Effector memory CD4-positive, alpha-beta T cell (primary cell): ENCODE measurements at regions not wholly inside any gene's neighbourhood (a gene's known extent, or its start where the extent isn't known, plus 50 kb on each side); places are given as distances from the start of the nearest gene placed in this dataset.
"Not testable (repeated sequence)": the region's sequence is repeated elsewhere in the genome, so short reads cannot be mapped to it uniquely, and the experiment has no call there.

Experiments used
- DNase-seq, 3 donors: peaks; one replicate each; pipeline ENCODE4 v3.0.0-alpha.2; 2020
- H3K27ac ChIP-seq: 2 replicates; pipeline ENCODE4 v1.7.0; 2013; ENCODE audit warnings: mild to moderate bottlenecking, low read length, moderate library complexity; ENCODE audit not compliant: insufficient read depth, poor library complexity, severe bottlenecking
- H3K27me3 ChIP-seq: replicated peaks from 2 replicates; pipeline ENCODE4 v1.7.0; 2013; ENCODE audit warnings: mild to moderate bottlenecking, low read length; ENCODE audit not compliant: insufficient read depth, control insufficient read depth, poor library complexity, severe bottlenecking
- H3K36me3 ChIP-seq: 2 replicates; pipeline ENCODE4 v1.7.0; 2013; ENCODE audit warnings: mild to moderate bottlenecking, low read length, moderate library complexity; ENCODE audit not compliant: control insufficient read depth, insufficient read depth
- H3K4me1 ChIP-seq: 2 replicates; pipeline ENCODE4 v1.7.0; 2013; ENCODE audit warnings: low read length, mild to moderate bottlenecking; ENCODE audit not compliant: control insufficient read depth, insufficient read depth, poor library complexity, severe bottlenecking
- H3K4me3 ChIP-seq: 2 replicates; pipeline ENCODE4 v1.7.0; 2013; ENCODE audit warnings: low read length, low read depth, mild to moderate bottlenecking; ENCODE audit not compliant: insufficient read depth, poor library complexity, severe bottlenecking
- H3K9me3 ChIP-seq: 2 replicates; pipeline ENCODE4 v1.7.0; 2013; ENCODE audit warnings: mild to moderate bottlenecking, low read length, moderate library complexity; ENCODE audit not compliant: control insufficient read depth

DNA sequence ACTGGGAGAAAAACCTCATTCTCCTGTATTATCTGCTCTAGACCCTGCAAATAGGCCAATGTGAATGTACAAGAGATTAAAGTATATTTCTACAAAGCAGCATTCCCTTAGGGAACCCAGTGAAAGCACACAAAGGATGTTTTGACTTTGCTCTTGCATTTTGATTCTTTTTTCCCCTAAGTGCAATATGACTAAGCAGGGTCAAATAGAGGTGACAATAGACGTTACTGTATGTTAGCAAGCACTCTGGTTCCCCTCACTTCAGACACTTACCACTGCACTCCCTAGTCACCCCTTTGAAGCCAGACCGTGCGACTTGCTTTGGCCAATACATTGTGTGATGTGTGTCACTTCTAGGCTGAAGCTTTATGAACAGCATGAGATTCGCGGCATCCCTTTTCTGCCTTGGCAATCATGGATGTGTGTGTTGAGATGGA is 209.7 kb downstream of the RHOU start:
- Histone ChIP-seq H3K27me3 (no peaks in the 10 kb centered on the region), H3K9me3 (no peaks in the 10 kb centered on the region), H3K36me3 (no peaks in the 10 kb centered on the region), H3K27ac (no peak overlapping the region), H3K4me1 (no peaks in the 10 kb centered on the region), H3K4me3 (no peak overlapping the region)
- no peak for DNase-seq

DNA sequence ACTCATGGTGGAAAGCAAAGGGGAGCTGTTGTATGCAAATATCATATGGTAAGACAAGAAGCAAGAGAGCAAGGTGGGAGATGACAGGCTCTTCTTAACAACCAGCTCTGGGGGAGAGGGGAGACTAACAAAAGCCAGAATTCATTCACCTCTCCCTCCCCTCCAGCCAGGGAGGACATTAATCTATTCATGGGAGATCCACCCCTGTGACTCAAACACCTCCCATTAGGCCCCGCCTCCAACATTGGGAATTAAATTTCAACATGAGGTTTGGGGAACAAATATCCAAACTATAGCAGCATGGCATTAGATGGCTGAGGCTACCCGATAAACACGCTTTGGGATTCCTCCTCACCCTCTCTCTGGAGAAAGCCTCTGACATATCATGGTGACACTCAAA is 210.6 kb downstream of the RHOU start:
- no peaks in the 10 kb centered on the region for H3K4me1 ChIP-seq
- no peak overlapping the region for H3K27ac ChIP-seq
- H3K36me3 ChIP-seq = no peaks in the 10 kb centered on the region
- no peaks in the 10 kb centered on the region for H3K9me3 ChIP-seq
- H3K4me3 ChIP-seq = no peak overlapping the region
- DNase-seq = no peak
- no peaks in the 10 kb centered on the region for H3K27me3 ChIP-seq

- not testable (repeated sequence) for H3K36me3 ChIP-seq, H3K9me3 ChIP-seq, H3K27me3 ChIP-seq, H3K27ac ChIP-seq, H3K4me3 ChIP-seq, DNase-seq, H3K4me1 ChIP-seq
These were observed 214.3 kb downstream of the RHOU start for GRCh38 chr1:228949617-228950016.

GRCh38 chr1:228953207-228953606 is 217.9 kb downstream of the RHOU start:
- H3K27ac ChIP-seq = no peak overlapping the region
- no peaks in the 10 kb centered on the region for H3K27me3 ChIP-seq
- H3K36me3 ChIP-seq = no peaks in the 10 kb centered on the region
- H3K9me3 ChIP-seq = no peaks in the 10 kb centered on the region
- H3K4me1 ChIP-seq = no peaks in the 10 kb centered on the region
- H3K4me3 ChIP-seq = no peak overlapping the region
- no peak for DNase-seq

DNA sequence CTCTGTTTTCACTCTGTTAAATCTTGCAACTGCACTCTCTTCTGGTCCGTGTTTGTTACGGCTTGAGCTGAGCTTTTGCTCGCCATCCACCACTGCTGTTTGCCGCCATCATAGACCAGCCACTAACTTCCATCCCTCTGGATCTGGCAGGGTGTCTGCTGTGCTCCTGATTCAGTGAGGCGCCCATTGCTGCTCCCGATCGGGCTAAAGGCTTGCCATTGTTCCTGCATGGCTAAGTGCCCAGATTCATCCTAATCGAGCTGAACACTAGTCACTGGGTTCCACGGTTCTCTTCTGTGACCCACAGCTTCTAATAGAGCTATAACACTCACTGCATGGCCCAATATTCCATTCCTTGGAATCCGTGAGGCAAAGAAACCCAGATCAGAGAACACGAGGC is 218.5 kb downstream of the RHOU start:
- H3K27me3 ChIP-seq, H3K4me3 ChIP-seq, H3K36me3 ChIP-seq, H3K27ac ChIP-seq, H3K4me1 ChIP-seq, DNase-seq, H3K9me3 ChIP-seq: not testable (repeated sequence)

DNA sequence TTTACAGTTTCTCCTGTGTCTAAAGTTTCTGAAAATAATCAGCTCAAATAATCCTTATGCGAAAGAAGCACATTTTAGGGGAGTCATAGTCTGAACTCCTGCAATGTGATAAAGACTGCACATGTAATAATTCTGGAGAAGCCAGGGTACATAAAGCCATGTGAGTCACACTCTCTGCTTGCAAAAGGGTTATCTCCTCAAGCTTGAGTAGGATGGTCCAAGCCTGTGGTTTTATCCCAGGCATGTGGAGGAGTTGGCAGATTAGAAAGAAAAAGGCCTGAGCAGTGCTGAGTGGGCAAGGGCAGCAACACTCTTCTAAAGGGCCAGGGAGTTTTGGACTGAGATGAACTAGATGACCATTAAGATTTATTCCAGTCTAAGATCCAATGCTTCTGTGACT is 220.4 kb downstream of the RHOU start:
- Histone ChIP-seq H3K4me3 (no peak overlapping the region), H3K36me3 (no peaks in the 10 kb centered on the region), H3K27me3 (no peaks in the 10 kb centered on the region), H3K4me1 (no peaks in the 10 kb centered on the region), H3K27ac (no peak overlapping the region), H3K9me3 (no peaks in the 10 kb centered on the region)
- DNase-seq = no peak

- Histone ChIP-seq H3K4me1 (no peaks in the 10 kb centered on the region), H3K36me3 (no peaks in the 10 kb centered on the region), H3K27me3 (no peaks in the 10 kb centered on the region), H3K4me3 (no peak overlapping the region), H3K9me3 (no peaks in the 10 kb centered on the region), H3K27ac (no peak overlapping the region)
- DNase-seq = no peak
These were observed 221.6 kb downstream of the RHOU start for GRCh38 chr1:228956864-228957263.

DNA sequence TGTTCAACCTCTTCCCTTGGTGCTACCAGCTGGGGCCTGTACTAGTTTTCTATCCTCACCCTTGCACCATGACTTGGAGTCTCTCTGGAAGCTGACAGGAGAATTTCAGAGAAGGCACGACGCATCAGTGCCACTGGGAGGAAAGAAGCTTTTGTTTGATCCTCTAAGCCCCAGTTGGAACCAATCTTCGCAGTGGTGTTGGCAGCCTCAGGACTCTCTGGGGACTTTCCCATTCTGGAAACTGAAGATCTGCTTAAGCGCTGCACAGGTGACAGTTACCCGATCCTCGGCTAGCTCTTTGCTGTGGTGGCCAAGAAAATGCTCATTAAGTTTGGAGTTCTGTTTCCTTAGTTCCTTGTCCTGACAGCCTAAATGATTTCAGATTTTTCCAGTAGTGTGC is 222.3 kb downstream of the RHOU start:
- Histone ChIP-seq H3K4me1 (no peaks in the 10 kb centered on the region), H3K9me3 (no peaks in the 10 kb centered on the region), H3K4me3 (no peak overlapping the region), H3K27me3 (no peaks in the 10 kb centered on the region), H3K27ac (no peak overlapping the region), H3K36me3 (no peaks in the 10 kb centered on the region)
- DNase-seq = no peak

DNA sequence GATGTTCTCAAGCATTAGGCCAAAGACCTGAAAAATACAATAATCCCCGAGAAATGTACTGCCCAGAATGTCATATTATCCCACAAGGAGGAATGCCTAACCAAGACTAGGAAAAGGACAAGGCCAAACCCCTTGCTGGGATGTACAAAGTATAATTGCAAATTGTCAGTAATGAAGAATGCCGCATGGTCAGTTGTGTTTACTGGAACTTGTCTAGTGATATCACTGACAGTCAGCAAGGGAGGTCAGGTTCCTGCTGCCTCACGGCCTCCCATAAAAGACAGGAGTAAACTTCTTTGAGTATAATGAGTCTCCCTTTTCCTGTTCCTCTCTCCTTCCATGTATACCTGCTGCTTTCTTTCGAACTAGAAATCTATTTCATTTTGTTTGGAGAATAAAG is 222.8 kb downstream of the RHOU start:
- H3K27ac ChIP-seq = no peak overlapping the region
- no peak for DNase-seq
- H3K36me3 ChIP-seq = no peaks in the 10 kb centered on the region
- no peak overlapping the region for H3K4me3 ChIP-seq
- no peaks in the 10 kb centered on the region for H3K9me3 ChIP-seq
- no peaks in the 10 kb centered on the region for H3K27me3 ChIP-seq
- no peaks in the 10 kb centered on the region for H3K4me1 ChIP-seq

DNA sequence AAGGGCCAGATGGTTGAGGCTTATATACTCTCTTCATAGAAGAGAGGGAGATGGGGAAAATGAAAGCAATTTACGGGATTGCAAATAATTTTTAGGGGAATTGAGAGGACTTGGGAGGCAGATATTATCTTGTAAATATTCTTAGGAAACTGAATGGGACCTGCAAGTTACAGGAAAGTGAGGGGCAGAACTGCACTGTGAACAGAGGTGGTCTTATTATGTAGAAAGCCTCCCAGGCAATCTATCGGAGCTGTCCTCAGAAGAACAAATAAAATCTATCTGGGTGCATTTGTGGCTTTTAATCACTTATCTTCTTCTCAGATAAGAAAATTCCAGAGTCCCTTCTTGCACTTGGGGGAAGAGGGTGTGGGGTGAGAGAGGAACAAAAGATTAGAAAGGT is 223.5 kb downstream of the RHOU start:
- Histone ChIP-seq H3K4me1 (no peaks in the 10 kb centered on the region), H3K36me3 (no peaks in the 10 kb centered on the region), H3K9me3 (no peaks in the 10 kb centered on the region), H3K27me3 (no peaks in the 10 kb centered on the region), H3K27ac (no peak overlapping the region), H3K4me3 (no peak overlapping the region)
- DNase-seq = no peak

GRCh38 chr1:228960705-228961104 is 225.4 kb downstream of the RHOU start:
- DNase-seq = no peak
- Histone ChIP-seq H3K9me3 (no peaks in the 10 kb centered on the region), H3K4me3 (no peak overlapping the region), H3K27ac (no peak overlapping the region), H3K36me3 (no peaks in the 10 kb centered on the region), H3K4me1 (no peaks in the 10 kb centered on the region), H3K27me3 (no peaks in the 10 kb centered on the region)
